ENCODE measurements at regions not wholly inside any gene's neighbourhood (a gene's known extent, or its start where the extent isn't known, plus 50 kb on each side); places are given as distances from the start of the nearest gene placed in this dataset.

GRCh38 chr1:29811727-29812407 is 575.5 kb downstream of the PTPRU start:
- Histone ChIP-seq H3K4me3 (replicated peaks in 1 of 2; ENCODE audit: low read depth in 1 of 2, low read length in 2 of 2) (no peak overlapping the region), H4K20me1 (ENCODE audit: insufficient read depth) (no peaks in the 10 kb centered on the region), H3K4me1 (ENCODE audit: control insufficient read depth in 1 of 2, insufficient read depth in 2 of 2, low read length in 2 of 2) (no peaks in the 10 kb centered on the region), H3K27me3 (ENCODE audit: insufficient read depth, low read length) (peaks cover 14% of the 10 kb centered on the region), H3K27ac (ENCODE audit: low read depth, low read length) (no peak overlapping the region), H2AFZ (ENCODE audit: low read depth, low read length, poor library complexity, severe bottlenecking) (no peak overlapping the region), H3K9me2 (ENCODE audit: insufficient read depth) (no peaks in the 10 kb centered on the region), H3K79me2 (ENCODE audit: insufficient read depth, low read length) (no peaks in the 10 kb centered on the region), H3K9ac (ENCODE audit: low read length) (no peak overlapping the region), H3K9me3 (ENCODE audit: control insufficient read depth in 1 of 2, insufficient read depth in 1 of 2, low read depth in 1 of 2, low read length in 2 of 2) (no peaks in the 10 kb centered on the region), H3K4me2 (ENCODE audit: low read length) (no peak overlapping the region), H3K36me3 (ENCODE audit: control insufficient read depth in 1 of 2, insufficient read depth in 2 of 2, low read length in 2 of 2) (no peaks in the 10 kb centered on the region)
- no TSS peak for BruUV-seq (replicated peaks)
- ATAC-seq (no peak), DNase-seq (ENCODE audit: low read depth, low spot score) (no peak)
- RAD21 ChIA-PET (ENCODE audit: low non-redundant PET in 1 of 2, low total read pairs in 2 of 2, uncharacterized antibody in 2 of 2, unreplicated experiment in 2 of 2): no interaction called here
- POLR2A ChIA-PET: no interaction called here
- CTCF ChIA-PET: no interaction called here
- TF ChIP-seq ZFX (IDR thresholded peaks at IDR 0.05): no peak
- TF ChIP-seq ZNF274 (IDR thresholded peaks at IDR 0.05; ENCODE audit: low read depth, low read length): no peak
- no peak for TF ChIP-seq POLR2AphosphoS5 (IDR thresholded peaks at IDR 0.05; ENCODE audit: low read depth, low read length)
- TF ChIP-seq RAD21 (IDR thresholded peaks at IDR 0.05; ENCODE audit: low read depth): no peak
- no peak for TF ChIP-seq SIN3A (IDR thresholded peaks at IDR 0.05; ENCODE audit: low read depth)
- TF ChIP-seq SP1 (IDR thresholded peaks at IDR 0.05; ENCODE audit: low read depth): no peak
- TF ChIP-seq, protein P1, sequence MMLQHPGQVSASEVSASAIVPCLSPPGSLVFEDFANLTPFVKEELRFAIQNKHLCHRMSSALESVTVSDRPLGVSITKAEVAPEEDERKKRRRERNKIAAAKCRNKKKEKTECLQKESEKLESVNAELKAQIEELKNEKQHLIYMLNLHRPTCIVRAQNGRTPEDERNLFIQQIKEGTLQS (IDR thresholded peaks at IDR 0.05): no peak
- TF ChIP-seq CTCF (IDR thresholded peaks at IDR 0.05 in 2 of 3, conservative IDR thresholded peaks at IDR 0.05 in 1 of 3; ENCODE audit: borderline replicate concordance in 1 of 3, insufficient read depth in 1 of 3, low read depth in 2 of 3, low read length in 2 of 3): no peak
- no peak for TF ChIP-seq MAX (IDR thresholded peaks at IDR 0.05)
- no peak for TF ChIP-seq FOSL1 (IDR thresholded peaks at IDR 0.05; ENCODE audit: low read depth)
- no peak for TF ChIP-seq SRF (IDR thresholded peaks at IDR 0.05; ENCODE audit: low read depth)
- TF ChIP-seq CEBPB (IDR thresholded peaks at IDR 0.05; ENCODE audit: low read depth): no peak
- no peak for TF ChIP-seq CBX3 (IDR thresholded peaks at IDR 0.05; ENCODE audit: low read depth)
- intact Hi-C loops (cut with micrococcal nuclease): no loop called here

Measured in HCT116 (cell line).